PC-3 (cell line): ENCODE measurements at regions not wholly inside any gene's neighbourhood (a gene's known extent, or its start where the extent isn't known, plus 50 kb on each side); places are given as distances from the start of the nearest gene placed in this dataset.
A peak's percentile ranks its signal among the peaks of the same experiment; 100 is the strongest.

Experiments used
- ATAC-seq: fragments of 200-7000 bp; cut with Tn5 transposase; 2 replicates; pipeline ENCODE4 v1.9.1; 2020; ENCODE audit warnings: mild to moderate bottlenecking, moderate library complexity
- BruUV-seq: library from RNA; stranded (reverse); fragments of 400-500 nt; replicated peaks from 2 replicates; lab custom pipeline; 2021; lab: Mats Ljungman, UMichigan
- CTCF ChIA-PET: fragments of 300-600 bp; sonication (Branson Sonifier 250); formaldehyde crosslinking; loops from one replicate; lab custom pipeline; 2022; ENCODE audit warnings: antibody characterized with exemption; lab: Charles Lee
- POLR2A ChIA-PET: fragments of 300-600 bp; sonication (Branson Sonifier 250); formaldehyde crosslinking; loops from one replicate; lab custom pipeline; 2022; ENCODE audit warnings: antibody characterized with exemption; ENCODE audit not compliant: unreplicated experiment; lab: Charles Lee
- DNase-seq: peaks from one replicate; pipeline ENCODE4 v3.0.0-alpha.2; 2015
- H2AFZ ChIP-seq: fragments of 300-600 bp; sonication (generic); 2 replicates; pipeline ENCODE4 v1.6.0; 2016; ENCODE audit warnings: antibody characterized with exemption, low read length
- H3F3A ChIP-seq: fragments of 300-600 bp; sonication (generic); one replicate; pipeline ENCODE4 v1.6.0; 2017; ENCODE audit warnings: antibody characterized with exemption, low read length, control low read depth, mild to moderate bottlenecking; ENCODE audit not compliant: unreplicated experiment
- H3K27ac ChIP-seq: fragments of 300-600 bp; sonication (generic); 2 replicates; pipeline ENCODE4 v1.5.1; 2016; ENCODE audit warnings: mild to moderate bottlenecking, low read length
- H3K27me3 ChIP-seq: fragments of 300-600 bp; sonication (generic); 2 replicates; pipeline ENCODE4 v1.6.1; 2016; ENCODE audit warnings: low read length, mixed read lengths
- H3K36me3 ChIP-seq: fragments of 300-600 bp; sonication (generic); 2 replicates; pipeline ENCODE4 v1.6.1; 2016; ENCODE audit warnings: low read depth, mixed run types, low read length, mixed read lengths
- H3K4me1 ChIP-seq: fragments of 300-600 bp; sonication (generic); 2 replicates; pipeline ENCODE4 v1.5.1; 2016; ENCODE audit warnings: low read length; ENCODE audit not compliant: insufficient read depth
- H3K4me2 ChIP-seq: fragments of 300-600 bp; sonication (generic); 2 replicates; pipeline ENCODE4 v1.6.0; 2016; ENCODE audit warnings: low read length
- H3K4me3 ChIP-seq: fragments of 300-600 bp; sonication (generic); 2 replicates; pipeline ENCODE4 v1.5.1; 2016; ENCODE audit warnings: mild to moderate bottlenecking, low read length, mixed read lengths
- H3K79me2 ChIP-seq: fragments of 300-600 bp; sonication (generic); 2 replicates; pipeline ENCODE4 v1.6.1; 2017; ENCODE audit warnings: low read length, mixed read lengths
- H3K9ac ChIP-seq: fragments of 300-600 bp; sonication (generic); 2 replicates; pipeline ENCODE4 v1.6.0; 2016; ENCODE audit warnings: mild to moderate bottlenecking, low read length
- H3K9me2 ChIP-seq: fragments of 300-600 bp; sonication (generic); replicated peaks from 2 replicates; pipeline ENCODE4 v1.6.1; 2016; ENCODE audit warnings: mixed run types, low read length, mixed read lengths
- H3K9me3 ChIP-seq: fragments of 300-600 bp; sonication (generic); 2 replicates; pipeline ENCODE4 v1.6.1; 2016; ENCODE audit warnings: low read length, mixed read lengths
- H4K20me1 ChIP-seq: fragments of 300-600 bp; sonication (generic); 2 replicates; pipeline ENCODE4 v1.6.1; 2016; ENCODE audit warnings: low read length, mixed read lengths
- CTCF ChIP-seq: fragments of 300-600 bp; sonication (generic); conservative IDR thresholded peaks from 2 replicates; pipeline ENCODE4 v1.5.1; 2017; ENCODE audit warnings: antibody characterized with exemption, low read depth, mild to moderate bottlenecking, low read length
- EZH2 ChIP-seq: fragments of 300-600 bp; sonication (generic); IDR thresholded peaks from one replicate; pipeline ENCODE4 v1.6.1; 2017; ENCODE audit warnings: antibody characterized with exemption, mild to moderate bottlenecking, low read length; ENCODE audit not compliant: unreplicated experiment
- EZH2phosphoT487 ChIP-seq: fragments of 300-600 bp; sonication (generic); IDR thresholded peaks from 2 replicates; pipeline ENCODE4 v1.6.1; 2018; ENCODE audit warnings: mild to moderate bottlenecking, antibody characterized with exemption, low read length, borderline replicate concordance
- intact Hi-C: fragments of 100-400 bp; cut with micrococcal nuclease; formaldehyde crosslinking; loops from 2 replicates; pipeline ENCODE4 v1.9.0; 2023

DNA sequence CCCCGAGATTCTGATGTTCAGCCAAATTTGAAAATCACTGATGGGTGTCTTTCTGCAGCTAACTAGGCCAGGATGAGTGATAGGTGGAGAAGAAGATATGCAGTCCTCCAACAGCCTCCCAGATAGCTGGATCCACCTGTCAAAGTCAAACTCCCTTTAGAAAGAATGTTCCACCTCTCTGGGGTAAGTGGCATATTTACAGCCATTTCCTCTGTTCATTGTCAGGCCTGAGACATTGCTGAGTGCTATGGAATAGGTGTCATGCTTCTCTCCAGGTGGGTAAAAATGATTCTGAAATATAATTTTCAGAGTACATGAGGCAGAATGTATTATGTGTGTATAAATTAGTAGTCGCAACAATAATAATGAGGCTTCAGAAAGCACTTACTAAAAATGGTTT, 316.8 kb downstream of the TTLL7 start:
- BruUV-seq, result no TSS peak
- H3K36me3 ChIP-seq, result no peaks in the 10 kb centered on the region
- no peak overlapping the region for H2AFZ ChIP-seq

DNA sequence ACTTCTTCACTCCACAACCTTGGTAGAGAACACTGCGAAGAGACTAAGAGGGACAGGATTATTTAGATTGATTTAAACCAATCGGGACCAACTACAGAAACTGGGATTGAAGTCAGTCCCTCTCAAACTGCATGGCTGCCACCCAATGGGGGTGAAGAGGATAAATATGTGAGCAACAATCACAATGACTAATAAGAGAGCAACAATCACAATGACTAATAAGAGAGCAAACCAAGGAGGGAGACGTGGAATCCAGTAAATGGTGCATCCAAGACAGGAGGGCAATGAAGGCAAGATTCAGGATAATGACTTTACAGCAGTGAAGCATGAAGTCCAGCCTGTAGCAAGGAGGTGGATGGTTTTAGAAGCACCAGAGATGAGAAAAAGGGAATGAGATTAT, 322.8 kb downstream of the TTLL7 start:
- TF ChIP-seq CTCF (no peak), EZH2 (no peak), EZH2phosphoT487 (no peak)
- Histone ChIP-seq H3F3A (no peaks in the 10 kb centered on the region), H3K9me2 (no peaks in the 10 kb centered on the region), H3K4me3 (no peak overlapping the region), H2AFZ (no peak overlapping the region), H4K20me1 (no peaks in the 10 kb centered on the region), H3K4me2 (no peak overlapping the region), H3K36me3 (no peaks in the 10 kb centered on the region), H3K79me2 (no peaks in the 10 kb centered on the region), H3K27ac (no peak overlapping the region), H3K9ac (no peak overlapping the region), H3K4me1 (no peaks in the 10 kb centered on the region), H3K27me3 (no peaks in the 10 kb centered on the region), H3K9me3 (no peaks in the 10 kb centered on the region)
- no peak for ATAC-seq
- intact Hi-C loops, result no loop called here
- DNase-seq, result peak; percentile 13
- POLR2A ChIA-PET, result no interaction called here
- BruUV-seq, result no TSS peak
- CTCF ChIA-PET, result no interaction called here

More for the DNA sequence above, 316.8 kb downstream of the TTLL7 start:
- H3K27me3 ChIP-seq, result no peaks in the 10 kb centered on the region
- no peak for DNase-seq
- TF ChIP-seq CTCF (no peak), EZH2phosphoT487 (no peak), EZH2 (no peak)
- no peak overlapping the region for H3K9ac ChIP-seq
- H4K20me1 ChIP-seq, result no peaks in the 10 kb centered on the region
- H3K4me2 ChIP-seq, result no peak overlapping the region
- POLR2A ChIA-PET, result no interaction called here
- intact Hi-C loops, result no loop called here
- H3K27ac ChIP-seq, result no peak overlapping the region
- CTCF ChIA-PET, result no interaction called here
- no peaks in the 10 kb centered on the region for H3F3A ChIP-seq
- no peaks in the 10 kb centered on the region for H3K9me2 ChIP-seq
- no peak overlapping the region for H3K4me3 ChIP-seq
- H3K79me2 ChIP-seq, result no peaks in the 10 kb centered on the region
- H3K9me3 ChIP-seq, result no peaks in the 10 kb centered on the region
- no peak for ATAC-seq
- no peaks in the 10 kb centered on the region for H3K4me1 ChIP-seq

GRCh38 chr1:83673312-83673711, 325.6 kb downstream of the TTLL7 start:
- Histone ChIP-seq H2AFZ (no peak overlapping the region), H3K9me2 (no peaks in the 10 kb centered on the region), H3K4me2 (no peak overlapping the region), H3K27ac (no peak overlapping the region), H3K9ac (no peak overlapping the region), H4K20me1 (no peaks in the 10 kb centered on the region), H3K9me3 (no peaks in the 10 kb centered on the region), H3F3A (no peaks in the 10 kb centered on the region), H3K4me1 (no peaks in the 10 kb centered on the region), H3K4me3 (no peak overlapping the region), H3K36me3 (no peaks in the 10 kb centered on the region), H3K27me3 (no peaks in the 10 kb centered on the region), H3K79me2 (no peaks in the 10 kb centered on the region)
- ChIA-PET CTCF (no interaction called here), POLR2A (no interaction called here)
- ATAC-seq (no peak), DNase-seq (no peak)
- intact Hi-C loops, result no loop called here
- BruUV-seq, result no TSS peak
- TF ChIP-seq CTCF (no peak), EZH2phosphoT487 (no peak), EZH2 (no peak)
